ENCODE measurements at regions not wholly inside any gene's neighbourhood (a gene's known extent, or its start where the extent isn't known, plus 50 kb on each side); places are given as distances from the start of the nearest gene placed in this dataset.
"Not testable (repeated sequence)": the region's sequence is repeated elsewhere in the genome, so short reads cannot be mapped to it uniquely, and the experiment has no call there.

DNA sequence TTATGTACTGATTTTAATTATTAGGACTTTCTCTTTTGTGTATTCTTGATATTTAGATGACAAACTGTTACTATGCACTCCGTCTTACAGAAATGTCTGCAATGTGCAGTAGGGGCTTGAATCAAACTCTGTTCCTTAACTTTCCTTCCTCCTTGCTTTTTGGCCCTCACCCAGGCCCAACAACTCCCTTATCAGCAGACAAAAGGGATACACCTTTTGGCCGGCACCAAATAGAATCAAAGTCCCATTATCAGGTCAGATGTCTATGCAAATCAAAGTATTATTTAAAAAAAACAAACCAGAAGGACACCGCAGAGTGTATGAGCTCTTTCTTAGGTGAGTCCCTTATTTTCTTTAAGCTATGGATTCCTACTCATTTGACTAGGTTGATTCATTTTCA lies 116.3 kb upstream of the SERPINE2 start:
- WGBS, 2 donors (ENCODE audit: low coverage in 1 of 2): 93 to 100% methylated on average over 1 to 3 of the region's 3 CpGs
- Histone ChIP-seq H3K9me3 (no peaks in the 10 kb centered on the region), H3K27me3 (no peaks in the 10 kb centered on the region), H3K36me3 (no peaks in the 10 kb centered on the region), H3K4me1 (no peaks in the 10 kb centered on the region), H3K27ac (no peak overlapping the region), H3K4me3 (no peak overlapping the region)
- TF ChIP-seq POLR2A (IDR thresholded peaks at IDR 0.05): no peak
- no peak for TF ChIP-seq POLR2AphosphoS5 (IDR thresholded peaks at IDR 0.05)
- no peak for TF ChIP-seq CTCF (IDR thresholded peaks at IDR 0.05)
- no peak for TF ChIP-seq EP300 (IDR thresholded peaks at IDR 0.05)
- ATAC-seq: no peak

GRCh38 chr2:224151680-224152310 lies 112.7 kb upstream of the SERPINE2 start:
- Histone ChIP-seq H3K9me3 (no peaks in the 10 kb centered on the region), H3K4me1 (no peaks in the 10 kb centered on the region), H3K27ac (no peak overlapping the region), H3K36me3 (no peaks in the 10 kb centered on the region), H3K27me3 (no peaks in the 10 kb centered on the region), H3K4me3 (no peak overlapping the region)
- ATAC-seq: no peak
- no peak for TF ChIP-seq POLR2A (IDR thresholded peaks at IDR 0.05)
- TF ChIP-seq POLR2AphosphoS5 (IDR thresholded peaks at IDR 0.05): no peak
- TF ChIP-seq EP300 (IDR thresholded peaks at IDR 0.05): no peak
- WGBS, 2 donors (ENCODE audit: low coverage in 1 of 2): 84 to 85% methylated on average over 8 to 9 of the region's 9 CpGs

DNA sequence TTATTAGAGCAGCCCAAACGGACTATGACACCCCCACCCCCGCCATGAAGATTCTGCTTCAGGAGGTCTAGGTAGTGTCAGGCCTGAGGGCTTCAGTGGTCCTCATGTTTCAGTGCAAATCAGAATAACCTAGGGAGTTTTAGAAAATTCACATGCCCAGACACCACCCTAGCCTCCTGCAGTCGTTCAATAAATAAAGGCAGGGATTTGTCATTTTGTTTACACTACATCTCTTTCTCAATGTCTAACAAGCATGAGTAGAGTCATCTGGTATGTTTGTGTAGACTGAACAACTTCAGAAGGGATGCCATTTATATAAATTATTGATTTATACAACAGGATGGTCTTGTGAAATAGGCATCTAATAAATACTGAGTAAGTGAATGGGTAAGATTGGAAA lies 112.1 kb upstream of the SERPINE2 start:
- no peaks in the 10 kb centered on the region for H3K27me3 ChIP-seq
- no peaks in the 10 kb centered on the region for H3K36me3 ChIP-seq
- H3K4me3 ChIP-seq: no peak overlapping the region
- H3K4me1 ChIP-seq: no peaks in the 10 kb centered on the region
- no peak for ATAC-seq
- no peak overlapping the region for H3K27ac ChIP-seq
- no peaks in the 10 kb centered on the region for H3K9me3 ChIP-seq
- TF ChIP-seq CTCF (IDR thresholded peaks at IDR 0.05) (no peak), POLR2A (IDR thresholded peaks at IDR 0.05) (no peak), POLR2AphosphoS5 (IDR thresholded peaks at IDR 0.05) (no peak), EP300 (IDR thresholded peaks at IDR 0.05) (no peak)
- WGBS, 2 donors (ENCODE audit: low coverage in 1 of 2): 57% methylated on average over 2 of the region's 3 CpGs; no CpG with 5 or more reads in 1 of the 2 donors

DNA sequence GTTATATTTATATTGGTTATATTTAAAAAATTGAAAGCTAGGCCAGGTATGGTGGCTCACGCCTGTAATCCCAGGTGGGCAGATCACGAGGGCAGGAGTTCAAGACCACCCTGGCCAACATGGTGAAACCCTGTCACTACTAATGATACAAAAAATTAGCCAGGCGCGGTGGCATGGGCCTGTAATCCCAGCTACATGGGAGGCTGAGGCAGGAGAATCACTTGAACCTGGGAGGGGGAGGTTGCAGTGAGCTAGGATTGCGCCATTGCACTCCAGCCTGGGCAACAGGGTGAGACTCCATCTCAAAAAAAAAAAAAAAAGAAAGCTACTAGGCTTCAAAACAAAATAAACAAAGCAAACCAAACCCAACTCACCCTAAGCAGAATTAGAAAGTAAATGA lies 109.0 kb upstream of the SERPINE2 start:
- WGBS, 2 donors (ENCODE audit: low coverage in 1 of 2): 89 to 100% methylated on average over 4 to 5 of the region's 5 CpGs
- H3K36me3 ChIP-seq, H3K9me3 ChIP-seq, ATAC-seq, H3K27me3 ChIP-seq, H3K4me3 ChIP-seq, H3K4me1 ChIP-seq, H3K27ac ChIP-seq: not testable (repeated sequence)

- no peak overlapping the region for H3K4me3 ChIP-seq
- WGBS, 2 donors (ENCODE audit: low coverage in 1 of 2): 90 to 100% methylated on average over 2 to 4 of the region's 4 CpGs
- no peak overlapping the region for H3K27ac ChIP-seq
- no peaks in the 10 kb centered on the region for H3K4me1 ChIP-seq
- H3K27me3 ChIP-seq: no peaks in the 10 kb centered on the region
- no peak for ATAC-seq
- no peaks in the 10 kb centered on the region for H3K9me3 ChIP-seq
- TF ChIP-seq EP300 (IDR thresholded peaks at IDR 0.05) (no peak), POLR2A (IDR thresholded peaks at IDR 0.05) (no peak), CTCF (IDR thresholded peaks at IDR 0.05) (no peak), POLR2AphosphoS5 (IDR thresholded peaks at IDR 0.05) (no peak)
- no peaks in the 10 kb centered on the region for H3K36me3 ChIP-seq
Observed at GRCh38 chr2:224147174-224147573, 108.1 kb upstream of the SERPINE2 start.

DNA sequence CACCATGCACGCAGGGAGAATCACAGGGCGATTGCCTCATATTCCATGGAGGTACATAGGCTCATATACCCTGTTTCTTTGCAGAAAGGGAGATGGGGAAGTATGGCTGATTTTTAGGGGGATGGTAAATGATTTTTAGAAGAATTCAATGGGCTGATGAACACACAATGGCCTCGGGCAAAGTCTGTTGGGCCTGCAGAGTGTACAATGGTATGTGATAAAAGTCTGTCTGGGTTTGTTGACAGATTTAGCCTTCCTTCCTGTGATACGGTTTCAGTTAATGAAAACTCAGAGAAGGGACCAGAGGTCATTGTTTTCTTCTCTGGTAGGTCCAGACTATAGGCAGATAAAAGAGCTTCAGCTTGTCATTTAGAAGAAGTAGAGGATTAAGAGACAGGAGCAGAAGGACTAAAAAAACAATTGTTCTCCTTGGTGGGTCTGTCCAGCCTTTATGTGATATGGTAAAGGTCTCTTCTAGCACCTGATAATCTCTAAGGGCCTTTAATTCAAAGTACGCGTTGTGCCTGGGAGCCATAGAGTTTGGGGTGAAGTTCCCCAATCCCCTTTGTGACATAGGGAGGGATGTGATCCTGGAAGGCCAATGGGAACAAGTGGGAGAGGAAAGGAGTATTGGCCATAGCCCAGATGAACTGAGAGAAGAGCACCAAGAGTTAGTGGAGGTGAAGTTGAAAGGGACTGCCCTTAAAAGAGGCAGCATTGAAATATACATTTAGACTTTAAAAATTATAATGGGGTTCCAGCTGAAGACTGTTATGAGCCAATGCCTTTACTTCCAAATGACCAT lies 107.5 kb upstream of the SERPINE2 start:
- H3K36me3 ChIP-seq: no peaks in the 10 kb centered on the region

More for the DNA sequence above, 107.5 kb upstream of the SERPINE2 start:
- ATAC-seq: no peak
- Histone ChIP-seq H3K27me3 (no peaks in the 10 kb centered on the region), H3K4me3 (no peak overlapping the region), H3K27ac (no peak overlapping the region), H3K9me3 (no peaks in the 10 kb centered on the region), H3K4me1 (no peaks in the 10 kb centered on the region)
- TF ChIP-seq CTCF (IDR thresholded peaks at IDR 0.05): no peak
- no peak for TF ChIP-seq POLR2AphosphoS5 (IDR thresholded peaks at IDR 0.05)
- TF ChIP-seq POLR2A (IDR thresholded peaks at IDR 0.05): no peak
- TF ChIP-seq EP300 (IDR thresholded peaks at IDR 0.05): no peak
- WGBS, 2 donors (ENCODE audit: low coverage in 1 of 2): 82 to 91% methylated on average over 5 of the region's 6 CpGs

Data from gastroesophageal sphincter (tissue), 4 donors.